ENCODE measurements at regions not wholly inside any gene's neighbourhood (a gene's known extent, or its start where the extent isn't known, plus 50 kb on each side); places are given as distances from the start of the nearest gene placed in this dataset.
"Not testable (repeated sequence)": the region's sequence is repeated elsewhere in the genome, so short reads cannot be mapped to it uniquely, and the experiment has no call there.

- DNase-seq, result peak; percentile 75
Measured at GRCh38 chr10:84008878-84009277, 130.4 kb upstream of the GHITM start.

DNA sequence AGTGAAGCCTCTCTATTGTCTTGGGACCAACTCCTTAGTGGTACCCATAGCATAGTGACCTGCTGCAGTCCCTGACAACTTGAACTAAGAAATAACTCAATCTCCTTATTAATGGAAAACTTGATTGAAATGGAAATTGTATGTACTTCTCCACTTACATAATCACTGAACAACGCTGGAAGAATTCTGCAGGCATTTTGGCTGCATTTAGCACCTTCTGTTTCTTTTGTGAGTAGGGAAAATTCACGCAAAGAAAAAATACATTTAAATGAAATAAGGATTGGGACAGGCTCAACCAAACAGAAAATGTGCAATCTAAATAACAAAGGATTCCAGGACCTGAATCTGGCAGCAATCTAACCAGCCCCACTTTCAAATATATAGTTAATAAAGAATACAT, 126.9 kb upstream of the GHITM start:
- DNase-seq, result no peak

DNA sequence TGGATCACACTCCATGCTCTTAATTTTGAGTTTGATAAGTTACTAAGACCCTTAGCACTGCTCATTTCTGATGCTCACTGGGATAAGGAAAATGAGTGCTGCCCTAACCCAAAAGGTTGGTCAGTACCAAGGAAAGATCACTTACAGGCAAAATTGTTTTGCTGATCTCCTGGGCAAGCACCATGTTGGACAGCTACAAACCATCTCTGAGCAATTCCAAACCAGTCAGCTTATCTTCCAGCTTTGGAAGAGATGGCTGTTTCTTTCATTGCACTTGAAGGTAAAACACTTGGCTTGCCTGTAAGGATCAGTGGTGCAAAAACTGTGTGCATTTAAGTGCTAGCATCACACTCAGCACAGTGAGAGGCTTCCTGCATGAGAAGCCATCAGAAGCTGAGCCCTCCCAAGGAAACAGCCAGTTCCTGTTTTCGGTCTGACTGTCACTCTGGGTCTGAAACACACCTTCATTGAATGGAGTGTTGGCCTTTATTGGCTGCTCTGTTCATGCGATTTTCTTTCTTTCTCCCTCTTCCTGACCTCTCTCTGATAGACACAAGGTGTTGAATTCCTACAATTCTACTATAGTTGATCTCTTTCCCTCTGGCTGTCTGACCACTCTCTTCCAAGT, 126.4 kb upstream of the GHITM start:
- no peak for DNase-seq

DNA sequence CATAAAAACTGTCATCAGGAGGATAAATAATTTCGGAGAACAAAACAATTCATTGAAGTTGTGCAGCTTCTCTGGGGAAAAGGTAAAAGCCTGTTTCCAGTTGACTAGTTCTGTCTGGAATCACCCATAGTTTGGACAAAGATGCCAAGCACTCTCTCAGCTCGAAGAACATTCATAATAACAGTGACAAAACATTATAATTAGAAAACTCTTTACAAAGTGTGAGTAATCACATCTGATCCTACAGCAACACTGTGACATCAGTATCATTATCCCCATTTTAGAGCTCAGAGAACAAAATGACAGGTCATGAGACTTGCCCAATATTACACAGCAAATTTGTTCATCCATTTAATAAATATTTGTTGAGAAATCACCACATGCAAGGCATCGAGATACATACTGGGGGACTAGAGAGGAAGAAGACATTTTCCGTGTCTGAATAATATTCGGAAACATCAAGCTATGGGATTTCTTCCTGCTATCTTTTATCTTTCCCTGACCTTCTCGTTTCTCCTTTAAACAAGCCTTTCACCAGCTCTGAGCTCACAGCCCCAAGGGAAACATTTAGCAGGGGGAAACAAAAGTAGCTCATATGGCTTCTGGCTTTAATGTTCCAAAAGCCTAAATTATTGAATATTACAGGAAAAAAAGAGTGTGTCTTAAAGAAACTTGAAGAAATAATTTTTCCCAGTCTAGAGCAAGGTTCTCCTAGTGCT, 123.3 kb upstream of the GHITM start:
- DNase-seq, result no peak

GRCh38 chr10:84018826-84019225, 120.5 kb upstream of the GHITM start:
- DNase-seq, result no peak

GRCh38 chr10:84019854-84020458, 119.4 kb upstream of the GHITM start:
- DNase-seq, result not testable (repeated sequence)

- peak; percentile 37 for DNase-seq
Measured at GRCh38 chr10:84026821-84027257, 112.5 kb upstream of the GHITM start.

DNA sequence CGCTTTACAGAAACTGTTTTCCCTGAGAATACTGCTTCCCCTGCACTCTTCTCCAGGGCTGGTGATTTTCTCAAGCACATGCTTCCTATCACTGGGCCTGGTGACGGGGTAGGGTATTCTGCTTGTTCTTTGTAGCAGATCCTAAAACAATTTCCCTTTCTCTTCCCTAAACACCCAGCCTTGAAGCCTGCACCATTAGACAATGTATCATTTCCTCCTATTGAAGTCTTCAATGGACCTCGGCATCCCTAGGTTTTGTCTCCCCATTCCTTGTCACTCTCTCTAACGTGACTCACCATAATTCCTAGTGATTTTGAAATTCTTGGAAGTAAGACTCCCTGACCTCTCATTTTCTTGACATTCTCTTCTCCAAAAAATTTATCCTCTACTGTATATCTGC, 109.5 kb upstream of the GHITM start:
- DNase-seq, result no peak

GRCh38 chr10:84038035-84038434, 101.3 kb upstream of the GHITM start:
- DNase-seq, result no peak

GRCh38 chr10:84039957-84040356, 99.4 kb upstream of the GHITM start:
- DNase-seq, result no peak

GRCh38 chr10:84047258-84048010, 91.9 kb upstream of the GHITM start:
- no peak for DNase-seq

- no peak for DNase-seq
Measured at GRCh38 chr10:84049645-84050011, 89.7 kb upstream of the GHITM start.

DNA sequence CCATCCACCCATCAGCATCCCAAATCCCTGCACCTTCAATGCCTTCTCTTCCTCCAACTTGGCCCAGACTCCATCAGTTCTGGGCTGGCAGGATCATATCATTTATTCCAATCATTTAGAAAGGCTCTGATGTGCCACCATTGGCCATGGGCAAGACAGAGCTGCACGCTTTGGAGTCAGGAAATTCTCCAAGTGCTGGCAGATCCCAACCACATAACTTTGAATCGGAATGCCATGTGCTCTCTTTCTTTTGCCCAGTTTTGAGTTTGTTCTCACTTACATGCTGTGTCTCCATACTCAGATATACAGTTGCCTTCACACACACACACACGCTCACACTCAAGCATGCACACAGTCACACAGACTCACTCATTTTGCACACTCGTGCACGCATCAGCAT, 85.7 kb upstream of the GHITM start:
- no peak for DNase-seq

GRCh38 chr10:84054743-84055142, 84.6 kb upstream of the GHITM start:
- no peak for DNase-seq

GRCh38 chr10:84059526-84059925, 79.8 kb upstream of the GHITM start:
- no peak for DNase-seq

DNA sequence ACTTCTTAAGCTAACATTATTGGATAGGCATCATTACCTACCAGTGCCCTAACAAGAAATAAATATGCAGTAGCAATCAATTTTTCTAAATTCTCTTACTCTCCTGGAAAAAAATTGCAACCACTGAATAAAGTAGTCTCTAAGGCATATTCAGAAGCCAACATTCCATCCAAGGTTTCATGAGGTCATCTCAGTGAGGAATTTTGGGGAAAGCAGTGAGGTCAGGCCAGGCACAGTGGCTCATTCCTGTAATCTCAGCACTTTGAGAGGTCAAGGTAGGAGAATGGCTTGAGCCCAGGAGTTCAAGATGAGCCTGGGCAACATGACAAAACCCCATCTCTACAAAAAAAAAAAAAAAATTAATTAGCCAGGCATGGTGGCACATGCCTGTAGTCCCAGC, 75.9 kb upstream of the GHITM start:
- no peak for DNase-seq

DNA sequence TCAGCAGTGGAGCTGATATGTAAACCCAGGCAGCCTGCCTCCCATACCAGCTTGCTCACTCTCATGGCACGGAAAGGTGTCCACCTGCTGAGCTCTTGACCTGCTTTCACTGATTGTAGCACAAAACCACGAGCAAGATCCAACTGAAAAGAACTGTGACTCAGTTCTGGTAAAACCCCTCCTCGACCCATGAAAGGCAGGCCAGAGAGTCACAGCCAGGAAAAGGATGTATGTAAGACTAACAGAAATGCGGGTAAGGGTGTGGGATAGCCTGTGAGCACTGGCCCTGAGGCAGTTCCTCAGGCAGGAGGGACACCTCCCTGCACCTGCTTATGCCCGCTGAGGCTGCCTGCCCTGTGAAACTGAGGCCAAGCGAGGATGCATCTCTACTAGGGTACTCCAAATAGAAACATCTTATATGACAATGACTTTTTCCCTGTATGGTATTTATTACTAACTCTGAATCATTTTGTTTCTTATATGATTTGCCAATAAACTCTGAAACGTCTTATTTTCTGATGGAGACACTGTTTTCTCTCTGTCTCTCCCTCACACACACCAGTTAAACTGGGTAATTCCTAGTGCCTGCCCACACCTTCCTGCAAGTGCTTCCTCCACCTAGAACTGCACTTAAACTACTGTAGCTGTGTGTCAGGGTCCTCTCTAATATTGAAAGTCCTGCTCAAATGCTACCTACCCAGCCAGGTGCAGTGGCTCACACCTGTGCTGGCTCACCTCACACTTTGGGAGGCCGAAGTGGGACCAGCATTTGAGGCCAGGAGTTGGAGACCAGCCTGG, 73.3 kb upstream of the GHITM start:
- no peak for DNase-seq

DNA sequence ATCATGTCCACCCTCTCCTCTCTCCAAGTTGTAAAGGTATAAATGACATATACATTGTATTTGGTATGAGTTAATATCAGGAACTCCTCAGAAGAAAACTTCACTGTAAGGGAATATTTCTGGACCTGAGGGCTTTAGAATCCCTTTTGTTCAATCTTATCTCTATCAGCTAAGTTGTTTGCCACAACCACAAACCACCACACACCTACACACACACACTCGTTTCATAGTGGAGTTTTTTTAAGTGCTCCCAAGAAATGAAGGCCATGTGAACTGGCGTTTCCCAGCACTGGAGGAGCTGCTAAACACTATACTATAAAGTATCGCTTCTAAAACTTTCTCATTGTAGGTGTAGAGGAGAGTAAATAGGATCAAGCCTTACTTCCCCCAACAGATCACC, 64.8 kb upstream of the GHITM start:
- DNase-seq, result no peak

DNA sequence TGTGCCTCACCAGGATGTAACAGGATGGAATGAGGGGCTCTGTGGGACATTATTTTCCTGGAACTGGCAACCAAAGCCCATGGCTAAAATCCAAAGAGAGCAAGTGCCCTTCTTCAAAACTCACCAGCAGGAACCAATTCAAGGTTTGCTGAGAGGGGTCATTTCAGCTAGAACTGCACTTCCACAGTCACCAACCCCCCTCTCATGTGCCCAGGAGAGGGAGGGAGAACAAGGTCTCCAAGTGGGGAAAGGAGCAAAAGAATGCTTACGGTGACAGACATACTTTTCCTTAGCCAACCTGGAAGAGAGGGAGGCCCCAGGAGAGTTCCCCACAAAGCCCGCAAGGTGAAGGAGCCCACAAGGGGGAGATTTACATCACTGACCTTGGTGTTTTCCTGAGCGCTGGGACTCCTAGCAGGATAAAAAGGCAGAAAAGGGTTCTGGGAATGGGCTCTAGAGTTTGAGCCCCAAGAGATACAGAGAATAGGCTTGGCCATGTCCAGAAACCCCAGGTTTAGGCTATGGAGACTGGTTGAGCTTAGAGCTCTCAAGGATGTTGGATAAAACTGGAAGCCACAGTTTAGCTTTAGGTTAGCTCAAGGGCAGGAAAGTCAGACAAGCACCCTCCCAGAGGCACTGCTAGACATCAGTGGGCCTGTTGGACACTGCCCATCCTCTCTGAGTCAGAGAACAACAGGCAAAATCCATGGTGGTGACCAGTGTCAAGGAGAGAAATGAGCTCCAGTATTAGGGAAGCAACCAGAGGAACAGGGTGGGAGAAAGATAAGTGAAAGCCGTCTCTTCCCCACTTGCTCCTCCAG, 63.9 kb upstream of the GHITM start:
- no peak for DNase-seq

DNA sequence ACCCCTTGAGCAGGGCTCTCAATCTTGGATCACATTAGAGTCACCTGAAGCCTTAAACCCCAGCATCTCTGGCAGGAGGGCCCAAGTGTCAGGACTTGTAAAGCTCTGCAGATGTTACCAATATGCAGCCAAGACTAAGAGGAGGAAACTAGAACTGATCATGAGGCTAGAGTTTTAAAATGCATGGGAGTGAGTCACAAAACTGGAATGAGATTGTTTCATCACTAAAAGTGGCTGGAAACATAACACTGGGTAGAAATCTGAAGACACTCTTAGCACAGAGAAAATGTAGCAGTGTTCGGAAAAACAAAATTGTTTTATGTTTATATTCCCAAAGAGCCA, 63.3 kb upstream of the GHITM start:
- DNase-seq, result no peak

GRCh38 chr10:84076540-84077195, 62.6 kb upstream of the GHITM start:
- DNase-seq, result no peak

GRCh38 chr10:84077768-84078167, 61.5 kb upstream of the GHITM start:
- no peak for DNase-seq

Data from stimulated activated CD8-positive, alpha-beta memory T cell treated with anti-CD3 and anti-CD28 coated beads, Interleukin-4, amount 100 ng/mL, for 48 hours (primary cell).